NOMO-1 treated with dmso at 0.1 percent for 144 hours (cell line): ENCODE measurements at regions not wholly inside any gene's neighbourhood (a gene's known extent, or its start where the extent isn't known, plus 50 kb on each side); places are given as distances from the start of the nearest gene placed in this dataset.
"Not testable (repeated sequence)": the region's sequence is repeated elsewhere in the genome, so short reads cannot be mapped to it uniquely, and the experiment has no call there.

Source experiments
- DNase-seq: peaks from one replicate; lab custom pipeline; 2025; ENCODE audit not compliant: unreplicated experiment; lab: John Stamatoyannopoulos, UW

- no peak for DNase-seq
Measured at GRCh38 chr1:190957565-190957964, 479.9 kb upstream of the BRINP3 start.

GRCh38 chr1:190963321-190963720 is 485.7 kb upstream of the BRINP3 start:
- no peak for DNase-seq

- DNase-seq: peak; percentile 18
Measured at GRCh38 chr1:190975827-190976226, 498.2 kb upstream of the BRINP3 start.

- no peak for DNase-seq
Measured at GRCh38 chr1:191002768-191003167, 525.1 kb upstream of the BRINP3 start.

GRCh38 chr1:191016765-191017164 is 539.1 kb upstream of the BRINP3 start:
- DNase-seq: no peak

- DNase-seq: no peak
Measured at GRCh38 chr1:191022856-191023255, 545.2 kb upstream of the BRINP3 start.

- no peak for DNase-seq
Measured at GRCh38 chr1:191025896-191026642, 548.4 kb upstream of the BRINP3 start.

- no peak for DNase-seq
Measured at GRCh38 chr1:191026828-191027227, 549.2 kb upstream of the BRINP3 start.

GRCh38 chr1:191034132-191034531 is 556.5 kb upstream of the BRINP3 start:
- no peak for DNase-seq

- no peak for DNase-seq
Measured at GRCh38 chr1:191043066-191043465, 565.4 kb upstream of the BRINP3 start.

- DNase-seq: no peak
Measured at GRCh38 chr1:191049781-191050180, 572.1 kb upstream of the BRINP3 start.

- no peak for DNase-seq
Measured at GRCh38 chr1:191052888-191053287, 575.2 kb upstream of the BRINP3 start.

- no peak for DNase-seq
Measured at GRCh38 chr1:191065346-191065745, 587.7 kb upstream of the BRINP3 start.

- no peak for DNase-seq
Measured at GRCh38 chr1:191065771-191066170, 588.1 kb upstream of the BRINP3 start.

- no peak for DNase-seq
Measured at GRCh38 chr1:191074881-191075280, 597.2 kb upstream of the BRINP3 start.

- DNase-seq: not testable (repeated sequence)
Measured at GRCh38 chr1:191083090-191083489, 605.4 kb upstream of the BRINP3 start.

GRCh38 chr1:191085121-191085520 is 607.5 kb upstream of the BRINP3 start:
- DNase-seq: no peak

GRCh38 chr1:191086910-191087309 is 609.2 kb upstream of the BRINP3 start:
- DNase-seq: no peak

GRCh38 chr1:191096405-191096804 is 618.7 kb upstream of the BRINP3 start:
- DNase-seq: no peak

- DNase-seq: no peak
Measured at GRCh38 chr1:191099696-191100095, 622.0 kb upstream of the BRINP3 start.

GRCh38 chr1:191101960-191102359 is 624.3 kb upstream of the BRINP3 start:
- no peak for DNase-seq

GRCh38 chr1:191125950-191126349 is 648.3 kb upstream of the BRINP3 start:
- no peak for DNase-seq

- DNase-seq: no peak
Measured at GRCh38 chr1:191134796-191135195, 657.1 kb upstream of the BRINP3 start.
